ENCODE measurements at regions not wholly inside any gene's neighbourhood (a gene's known extent, or its start where the extent isn't known, plus 50 kb on each side); places are given as distances from the start of the nearest gene placed in this dataset.
"Not testable (repeated sequence)": the region's sequence is repeated elsewhere in the genome, so short reads cannot be mapped to it uniquely, and the experiment has no call there.

DNA sequence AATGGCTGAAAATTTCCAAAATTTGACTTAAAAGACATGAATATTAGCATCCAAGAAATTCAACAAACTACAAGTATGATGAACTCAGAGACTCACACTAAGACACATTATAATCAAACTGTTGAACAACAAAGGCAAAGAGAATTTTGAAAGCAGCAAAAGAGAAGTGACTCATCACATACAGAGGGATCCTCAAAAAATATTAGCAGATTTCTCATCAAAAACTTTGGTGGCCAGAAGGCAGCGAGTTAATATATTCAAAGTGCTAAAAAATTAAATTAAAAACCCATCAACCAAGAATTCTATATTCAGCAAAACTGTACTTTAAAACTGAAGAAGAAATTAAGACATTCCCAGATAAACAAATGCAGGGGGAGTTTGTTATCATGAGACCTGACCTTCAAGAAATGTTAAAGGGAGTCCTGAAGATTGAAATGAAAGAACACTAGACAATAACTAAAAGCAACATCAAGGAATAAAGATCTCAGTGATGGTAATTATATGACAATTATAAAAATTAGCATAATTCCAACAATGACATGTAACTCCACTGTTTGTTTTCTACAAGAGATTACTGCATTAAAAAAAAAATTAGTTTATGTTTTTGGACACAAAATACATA lies 150.0 kb downstream of the RNASET2 start:
- no peak for DNase-seq (ENCODE audit: low spot score)

DNA sequence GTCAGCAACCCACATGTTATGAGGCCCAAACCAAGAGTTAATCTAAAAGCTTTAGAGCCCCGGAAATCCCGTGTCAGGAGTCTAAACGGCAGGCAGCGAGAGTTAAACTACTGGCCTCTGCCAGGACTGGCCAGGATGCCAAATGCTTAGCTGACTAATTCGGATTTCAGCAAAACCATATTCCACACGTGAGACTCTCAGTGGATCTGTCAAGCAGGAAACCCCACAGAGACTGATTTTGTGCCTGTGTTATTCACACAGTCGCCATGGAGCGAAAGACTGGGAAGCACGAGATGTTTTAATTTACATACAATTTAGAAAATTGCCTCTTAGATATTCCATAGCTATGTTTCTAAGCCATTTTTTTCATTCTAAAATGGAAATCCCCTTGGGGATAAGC lies 152.9 kb downstream of the RNASET2 start:
- no peak for DNase-seq (ENCODE audit: low spot score)

- no peak for DNase-seq (ENCODE audit: low spot score)
These were observed 153.9 kb downstream of the RNASET2 start for GRCh38 chr6:166802401-166802800.

DNA sequence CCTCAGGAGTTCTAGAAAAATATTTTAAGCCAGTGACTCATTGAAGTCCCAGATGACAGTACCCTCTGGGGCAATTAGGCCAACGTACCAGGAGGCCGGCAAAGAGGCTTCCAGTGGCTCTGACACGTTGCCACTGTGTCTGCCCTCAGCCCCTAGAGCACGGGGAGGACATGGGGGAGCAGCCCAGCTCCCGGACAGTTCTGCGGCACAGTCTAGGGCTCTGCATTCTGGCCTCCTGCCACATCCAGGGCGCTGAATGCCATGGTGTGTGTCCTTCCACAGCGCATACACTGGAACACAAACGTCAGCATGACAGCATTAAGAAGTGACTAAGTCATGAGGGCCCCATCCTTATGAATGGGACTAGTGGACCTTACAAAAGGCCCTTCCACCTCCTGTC lies 156.2 kb downstream of the RNASET2 start:
- no peak for DNase-seq (ENCODE audit: low spot score)

DNA sequence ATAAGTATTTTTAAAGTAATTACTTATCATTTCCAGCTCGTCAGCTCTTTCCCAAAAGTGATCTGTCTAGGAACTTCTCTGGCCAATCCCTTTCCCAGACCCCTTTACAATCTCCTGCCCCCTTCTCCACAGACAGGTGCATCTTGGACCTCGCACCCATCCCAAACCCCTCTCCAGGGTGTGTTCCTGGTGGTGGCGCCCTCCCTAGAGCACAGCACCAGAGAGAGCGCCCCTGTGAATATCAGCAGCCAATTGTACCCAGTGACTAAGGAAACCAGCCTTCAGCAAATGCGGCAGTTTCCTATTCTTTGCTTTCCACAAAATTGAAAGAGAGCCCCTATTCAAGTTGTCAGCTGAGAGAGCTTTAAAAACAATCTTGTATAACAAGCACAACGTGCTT lies 157.7 kb downstream of the RNASET2 start:
- DNase-seq (ENCODE audit: low spot score) = no peak

GRCh38 chr6:166796610-166797009 lies 159.7 kb downstream of the RNASET2 start:
- no peak for DNase-seq (ENCODE audit: low spot score)

- DNase-seq (ENCODE audit: low spot score) = no peak
These were observed 160.5 kb downstream of the RNASET2 start for GRCh38 chr6:166795879-166796278.

- DNase-seq (ENCODE audit: low spot score) = not testable (repeated sequence)
These were observed 163.8 kb upstream of the RPS6KA2 start for GRCh38 chr6:166790808-166791207.

GRCh38 chr6:166788846-166789529 lies 161.9 kb upstream of the RPS6KA2 start:
- DNase-seq (ENCODE audit: low spot score) = not testable (repeated sequence)

DNA sequence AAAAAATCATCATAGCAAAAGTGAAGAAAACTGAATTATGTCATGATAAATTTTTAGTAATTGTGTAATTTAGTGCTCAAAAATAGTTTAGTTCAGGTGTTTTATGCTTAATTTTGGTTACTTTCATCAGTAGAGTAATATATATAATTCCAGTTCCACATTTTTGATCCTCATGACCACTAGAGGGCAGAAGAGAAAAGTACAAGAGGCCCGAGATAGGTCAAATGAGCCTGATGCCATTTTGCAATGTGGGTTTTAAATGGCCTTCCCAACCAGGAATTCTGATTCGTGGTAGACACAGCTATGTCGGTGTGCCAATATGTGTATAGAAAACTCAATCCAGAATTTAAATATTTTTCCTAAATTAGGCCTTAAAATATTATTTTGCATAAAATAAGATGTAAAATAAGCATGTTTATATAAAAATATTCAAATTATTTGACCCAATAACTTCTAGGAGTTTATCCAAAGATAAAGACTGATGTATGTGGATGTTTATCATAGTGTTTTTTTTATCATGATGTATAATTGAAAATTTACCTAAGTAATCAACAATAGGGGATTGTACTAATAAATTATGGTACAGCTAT lies 159.7 kb upstream of the RPS6KA2 start:
- peak; percentile 68 for DNase-seq (ENCODE audit: low spot score)

GRCh38 chr6:166785131-166785530 lies 158.1 kb upstream of the RPS6KA2 start:
- DNase-seq (ENCODE audit: low spot score) = no peak

DNA sequence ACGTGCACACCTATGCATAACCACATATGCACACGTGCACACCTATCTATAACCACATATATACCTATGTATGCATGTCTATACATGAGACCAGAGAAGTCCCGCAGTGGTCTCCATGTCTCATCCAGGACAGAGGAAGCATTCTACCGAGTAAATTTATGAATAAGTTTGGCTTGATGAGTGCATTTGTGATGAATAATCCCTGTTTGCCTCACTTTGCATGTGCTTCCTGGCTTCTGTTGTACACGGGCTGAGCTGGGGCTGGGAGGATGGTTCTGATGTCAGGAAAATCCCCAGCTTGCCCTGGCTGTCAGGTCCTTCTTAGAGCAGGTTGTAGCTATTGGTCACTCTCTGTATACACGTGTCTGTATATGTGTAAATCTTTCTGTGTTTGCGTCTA lies 157.6 kb upstream of the RPS6KA2 start:
- no peak for DNase-seq (ENCODE audit: low spot score)

DNA sequence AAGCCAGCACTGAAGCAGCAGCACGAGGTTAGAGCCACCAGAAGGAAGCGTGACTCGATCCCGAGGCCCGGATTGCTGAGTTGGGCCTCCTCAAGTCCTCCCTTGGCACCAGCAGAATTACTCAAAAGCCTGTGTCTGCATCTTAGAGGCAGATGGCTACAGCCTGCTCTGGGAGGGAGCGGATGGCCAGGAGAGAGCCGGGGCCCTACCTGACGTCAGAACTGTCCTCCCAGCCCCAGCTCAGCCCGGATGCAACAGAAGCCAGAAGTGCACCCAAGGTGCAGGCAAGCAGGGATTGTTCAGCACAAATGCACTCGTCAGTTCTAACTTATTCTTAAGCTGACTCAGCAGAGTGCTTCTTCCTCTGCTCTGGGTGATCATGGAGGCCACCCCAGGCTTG lies 155.5 kb upstream of the RPS6KA2 start:
- no peak for DNase-seq (ENCODE audit: low spot score)

DNA sequence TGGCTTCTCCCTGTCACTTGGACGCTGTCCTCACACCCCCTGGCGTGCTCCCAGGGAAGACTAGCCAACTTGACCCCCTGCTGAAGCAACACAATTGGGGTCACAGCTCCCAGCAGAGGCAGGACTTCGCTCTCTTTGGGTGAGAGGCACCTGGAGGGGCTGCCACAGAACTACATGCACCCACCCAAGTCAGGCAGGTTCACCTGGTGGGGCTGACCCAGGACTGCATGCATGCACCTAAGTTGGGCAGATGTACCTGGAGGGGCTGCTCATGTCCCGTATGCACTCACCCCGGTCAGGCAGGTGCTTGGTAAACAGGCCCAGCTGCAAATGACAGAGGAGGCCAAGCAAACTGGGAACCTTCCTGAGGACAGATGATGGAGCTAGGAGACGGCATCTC lies 154.3 kb upstream of the RPS6KA2 start:
- DNase-seq (ENCODE audit: low spot score) = no peak

GRCh38 chr6:166779963-166780683 lies 153.1 kb upstream of the RPS6KA2 start:
- no peak for DNase-seq (ENCODE audit: low spot score)

GRCh38 chr6:166779381-166779780 lies 152.3 kb upstream of the RPS6KA2 start:
- DNase-seq (ENCODE audit: low spot score) = no peak

DNA sequence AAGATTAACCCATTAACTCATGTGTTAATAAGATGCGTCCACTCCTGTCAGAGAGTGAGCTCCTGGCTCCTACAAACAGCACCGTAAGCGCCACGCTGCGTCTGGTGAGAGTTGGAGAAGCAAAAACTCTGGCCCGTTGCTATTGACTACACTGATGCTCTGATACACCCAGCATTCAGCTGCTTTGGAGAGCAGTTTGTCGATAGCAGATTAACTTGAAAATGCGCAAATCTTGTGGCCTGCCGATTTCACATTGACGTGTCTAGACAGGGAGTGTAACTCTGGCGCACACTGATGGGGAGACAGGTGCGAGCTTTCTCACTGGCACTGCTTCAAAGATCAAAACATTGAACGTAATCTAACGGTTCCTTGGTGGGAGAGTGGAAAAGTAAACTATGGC lies 151.7 kb upstream of the RPS6KA2 start:
- no peak for DNase-seq (ENCODE audit: low spot score)

DNA sequence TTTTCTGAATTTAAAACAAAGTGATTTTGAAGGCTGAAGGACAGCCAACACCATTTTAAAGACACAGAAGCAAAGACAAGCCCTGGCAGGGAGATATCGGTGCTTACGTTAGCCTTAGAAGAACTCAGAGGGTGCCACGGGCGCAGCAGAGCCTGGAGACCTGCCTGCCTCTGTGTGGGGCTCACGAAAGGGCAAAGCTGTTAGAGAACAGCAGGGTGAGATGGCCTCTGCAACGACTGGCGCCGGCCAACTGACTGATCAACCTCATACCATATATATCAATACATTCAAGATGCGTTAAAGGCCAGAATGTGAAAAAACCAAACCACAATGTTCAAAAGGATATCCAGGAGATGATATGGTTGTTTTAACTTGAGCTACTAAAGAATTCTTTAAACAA lies 151.0 kb upstream of the RPS6KA2 start:
- DNase-seq (ENCODE audit: low spot score) = no peak

DNA sequence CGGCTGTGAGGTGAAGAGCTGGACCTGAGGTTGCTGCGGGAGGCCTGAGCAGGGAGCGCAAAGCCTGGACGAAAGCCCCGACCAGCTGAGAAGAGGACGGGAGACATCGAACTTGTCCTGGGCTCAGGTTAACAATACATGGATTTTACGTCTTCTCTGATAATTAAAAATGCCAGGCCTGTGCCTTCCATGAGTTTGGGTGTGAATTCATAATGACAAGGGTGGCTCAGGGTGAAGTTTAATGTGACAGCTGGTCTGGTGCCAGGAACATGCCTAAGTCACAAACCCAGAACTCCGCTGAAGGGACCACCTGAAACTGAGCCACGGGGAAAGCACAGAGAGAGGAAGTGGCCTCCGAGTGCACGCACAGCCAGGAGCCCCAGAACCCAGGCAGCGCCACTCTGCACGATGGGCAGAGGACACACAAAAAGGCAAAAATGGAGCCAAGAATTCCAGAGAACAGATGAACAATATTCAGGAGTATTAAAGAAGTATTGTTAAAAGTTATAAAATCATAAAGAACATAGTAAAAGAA lies 150.1 kb upstream of the RPS6KA2 start:
- DNase-seq (ENCODE audit: low spot score) = no peak

- no peak for DNase-seq (ENCODE audit: low spot score)
These were observed 149.5 kb upstream of the RPS6KA2 start for GRCh38 chr6:166776571-166776970.

GRCh38 chr6:166775923-166776220 lies 148.8 kb upstream of the RPS6KA2 start:
- DNase-seq (ENCODE audit: low spot score) = no peak

DNA sequence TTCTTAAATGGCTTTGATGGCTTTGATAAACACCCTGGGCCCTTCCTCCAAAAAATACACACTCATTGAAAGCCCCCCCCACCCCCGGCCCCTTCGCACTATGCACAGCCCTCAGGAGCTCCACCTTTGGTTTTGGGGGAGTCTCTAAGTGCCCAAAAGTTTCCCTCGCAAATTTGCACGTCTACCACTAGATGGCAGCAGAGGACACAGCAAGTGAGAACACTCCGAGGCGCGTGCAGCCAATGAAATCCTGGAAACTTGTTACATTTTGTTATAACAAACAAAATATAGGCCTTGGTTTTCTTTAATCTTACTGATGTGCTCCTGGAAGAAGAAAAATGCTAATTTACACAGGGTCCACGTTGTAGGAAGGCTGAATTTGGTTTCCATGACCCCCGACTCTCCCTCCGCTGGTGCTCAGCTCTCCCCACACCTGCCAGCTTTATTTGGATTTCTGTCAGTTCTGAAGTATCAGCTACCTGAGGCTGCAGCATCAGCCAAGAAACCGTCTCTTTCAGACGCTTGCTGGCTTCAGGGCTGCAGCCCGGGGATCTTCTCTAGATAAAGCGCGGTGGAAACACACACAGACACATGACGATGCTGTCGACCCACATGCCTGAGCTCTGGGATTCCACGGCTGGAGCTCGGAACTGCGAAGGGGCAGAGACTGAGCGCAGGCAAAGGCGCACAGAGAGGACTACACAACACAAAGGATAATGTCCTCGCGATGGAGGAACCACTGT lies 148.3 kb upstream of the RPS6KA2 start:
- DNase-seq (ENCODE audit: low spot score) = peak; percentile 65

All from SK-N-DZ (cell line).